Keratinocyte (primary cell): ENCODE measurements at regions not wholly inside any gene's neighbourhood (a gene's known extent, or its start where the extent isn't known, plus 50 kb on each side); places are given as distances from the start of the nearest gene placed in this dataset.

Source experiments
- DNase-seq: peaks from one replicate; pipeline ENCODE4 v3.0.0-alpha.2; 2011; ENCODE audit warnings: low read depth, missing footprints, low spot score
- FAIRE-seq: peaks from 2 replicates; lab custom pipeline; 2011; peaks lifted over from hg19 to GRCh38; lab: Jason Lieb, UNC
- H2AFZ ChIP-seq: 2 replicates; pipeline ENCODE4 v1.6.0; 2012; ENCODE audit warnings: low read length, control low read depth, inconsistent platforms; ENCODE audit not compliant: control insufficient read depth
- H3K27ac ChIP-seq: 2 replicates; pipeline ENCODE4 v1.5.1; 2011; ENCODE audit warnings: low read length; ENCODE audit not compliant: control insufficient read depth, insufficient read depth
- H3K27me3 ChIP-seq: 3 replicates; pipeline ENCODE4 v1.6.0; 2011; ENCODE audit warnings: low read length; ENCODE audit not compliant: control insufficient read depth, insufficient read depth; ENCODE audit errors: extremely low read depth
- H3K36me3 ChIP-seq, 2 experiments: 2 replicates in 1 of 2; 3 replicates in 1 of 2; pipeline ENCODE4 v1.5.1; 2011; ENCODE audit warnings: low read length in 2 of 2, mild to moderate bottlenecking in 1 of 2; ENCODE audit not compliant: control insufficient read depth in 2 of 2, insufficient read depth in 2 of 2; ENCODE audit errors: extremely low read depth in 1 of 2
- H3K4me1 ChIP-seq: 3 replicates; pipeline ENCODE4 v1.5.1; 2011; ENCODE audit warnings: low read length; ENCODE audit not compliant: control insufficient read depth, insufficient read depth; ENCODE audit errors: extremely low read depth
- H3K4me2 ChIP-seq: 3 replicates; pipeline ENCODE4 v1.6.0; 2011; ENCODE audit warnings: low read depth, low read length; ENCODE audit not compliant: control insufficient read depth, insufficient read depth; ENCODE audit errors: extremely low read depth
- H3K4me3 ChIP-seq, 3 experiments: fragments of 200-600 bp in 1 of 3; sonication (generic) in 1 of 3; 2 replicates in 2 of 3; 3 replicates in 1 of 3; pipeline ENCODE4 v1.5.1; 2011 to 2016; ENCODE audit warnings: low read length in 3 of 3, mild to moderate bottlenecking in 3 of 3, control low read depth in 2 of 3, inconsistent platforms in 1 of 3, low read depth in 1 of 3, mixed read lengths in 1 of 3, mixed run types in 1 of 3, moderate library complexity in 1 of 3; ENCODE audit not compliant: control insufficient read depth in 2 of 3, insufficient read depth in 2 of 3; ENCODE audit errors: extremely low read depth in 1 of 3
- H3K79me2 ChIP-seq: 2 replicates; pipeline ENCODE4 v1.6.0; 2012; ENCODE audit warnings: low read length; ENCODE audit not compliant: control insufficient read depth, insufficient read depth
- H3K9ac ChIP-seq: 3 replicates; pipeline ENCODE4 v1.6.0; 2011; ENCODE audit warnings: low read length; ENCODE audit not compliant: control insufficient read depth, insufficient read depth; ENCODE audit errors: extremely low read depth
- H3K9me1 ChIP-seq: 3 replicates; pipeline ENCODE4 v1.6.0; 2011; ENCODE audit warnings: low read length; ENCODE audit not compliant: control insufficient read depth, insufficient read depth; ENCODE audit errors: extremely low read depth
- H3K9me3 ChIP-seq: 2 replicates; pipeline ENCODE4 v1.5.1; 2012; ENCODE audit warnings: low read depth, low read length; ENCODE audit not compliant: control insufficient read depth
- H4K20me1 ChIP-seq: 3 replicates; pipeline ENCODE4 v1.6.0; 2011; ENCODE audit warnings: low read length; ENCODE audit not compliant: control insufficient read depth, insufficient read depth; ENCODE audit errors: extremely low read depth
- EZH2 ChIP-seq: IDR thresholded peaks from one replicate; pipeline ENCODE4 v1.6.1; 2012; ENCODE audit warnings: inconsistent platforms, mild to moderate bottlenecking, low read length, moderate library complexity
- dilution Hi-C: fragments of 300-500 bp; cut with MboI; formaldehyde crosslinking; loops from one replicate; pipeline ENCODE4 v1.7.0; 2020; ENCODE audit warnings: low sequenced_read_pairs; ENCODE audit not compliant: extremely low pct_ligation_motif_present
- TF ChIP-seq, protein P1 (sequence below), 3 experiments: IDR thresholded peaks in 1 of 3; conservative IDR thresholded peaks in 1 of 3; optimal IDR thresholded peaks in 1 of 3; 2 replicates in 2 of 3; 3 replicates in 1 of 3; pipeline versions ENCODE3 to v1.5.1; 2011; ENCODE audit warnings: low read length in 3 of 3, mild to moderate bottlenecking in 3 of 3, moderate library complexity in 2 of 3, control low read depth in 1 of 3, inconsistent platforms in 1 of 3; ENCODE audit not compliant: insufficient read depth in 2 of 3; ENCODE audit errors: extremely low read depth in 1 of 3

DNA sequence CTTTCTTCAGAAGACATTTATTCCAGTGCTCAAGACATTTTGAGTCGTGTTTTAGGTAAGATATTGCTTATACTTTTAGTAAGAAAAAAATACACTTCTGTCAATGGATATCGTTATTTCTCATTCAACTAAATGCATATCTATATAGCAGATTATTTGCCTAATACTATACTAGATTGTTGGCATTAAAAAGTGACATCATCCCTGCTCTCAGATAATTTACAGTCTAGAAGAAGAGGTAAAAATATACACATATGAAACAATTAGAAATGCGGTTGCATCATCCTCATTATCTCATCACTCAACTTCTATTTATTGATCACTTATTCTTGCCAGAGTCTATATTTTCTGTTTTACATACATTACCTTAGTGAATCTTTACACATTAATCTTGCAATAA lies 367.7 kb downstream of the ADGRL2 start:
- H4K20me1 ChIP-seq, result no peaks in the 10 kb centered on the region
- FAIRE-seq (no peak), DNase-seq (no peak)
- dilution Hi-C loops, result no loop called here
- H3K4me3 ChIP-seq, result no peak overlapping the region
- no peaks in the 10 kb centered on the region for H3K79me2 ChIP-seq
- no peaks in the 10 kb centered on the region for H3K9me3 ChIP-seq
- H3K4me2 ChIP-seq, result no peak overlapping the region
- no peaks in the 10 kb centered on the region for H3K9me1 ChIP-seq
- H3K9ac ChIP-seq, result no peak overlapping the region
- TF ChIP-seq, protein P1, sequence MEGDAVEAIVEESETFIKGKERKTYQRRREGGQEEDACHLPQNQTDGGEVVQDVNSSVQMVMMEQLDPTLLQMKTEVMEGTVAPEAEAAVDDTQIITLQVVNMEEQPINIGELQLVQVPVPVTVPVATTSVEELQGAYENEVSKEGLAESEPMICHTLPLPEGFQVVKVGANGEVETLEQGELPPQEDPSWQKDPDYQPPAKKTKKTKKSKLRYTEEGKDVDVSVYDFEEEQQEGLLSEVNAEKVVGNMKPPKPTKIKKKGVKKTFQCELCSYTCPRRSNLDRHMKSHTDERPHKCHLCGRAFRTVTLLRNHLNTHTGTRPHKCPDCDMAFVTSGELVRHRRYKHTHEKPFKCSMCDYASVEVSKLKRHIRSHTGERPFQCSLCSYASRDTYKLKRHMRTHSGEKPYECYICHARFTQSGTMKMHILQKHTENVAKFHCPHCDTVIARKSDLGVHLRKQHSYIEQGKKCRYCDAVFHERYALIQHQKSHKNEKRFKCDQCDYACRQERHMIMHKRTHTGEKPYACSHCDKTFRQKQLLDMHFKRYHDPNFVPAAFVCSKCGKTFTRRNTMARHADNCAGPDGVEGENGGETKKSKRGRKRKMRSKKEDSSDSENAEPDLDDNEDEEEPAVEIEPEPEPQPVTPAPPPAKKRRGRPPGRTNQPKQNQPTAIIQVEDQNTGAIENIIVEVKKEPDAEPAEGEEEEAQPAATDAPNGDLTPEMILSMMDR (optimal IDR thresholded peaks at IDR 0.05 in 1 of 3, IDR thresholded peaks at IDR 0.05 in 1 of 3, conservative IDR thresholded peaks at IDR 0.05 in 1 of 3; ENCODE audit: extremely low read depth in 1 of 3, insufficient read depth in 2 of 3, low read length in 3 of 3), result no peak
- TF ChIP-seq EZH2, result no peak
- H3K27ac ChIP-seq, result no peak overlapping the region
- no peaks in the 10 kb centered on the region for H3K27me3 ChIP-seq
- no peaks in the 10 kb centered on the region for H3K4me1 ChIP-seq
- H3K36me3 ChIP-seq, result no peaks in the 10 kb centered on the region
- no peak overlapping the region for H2AFZ ChIP-seq

DNA sequence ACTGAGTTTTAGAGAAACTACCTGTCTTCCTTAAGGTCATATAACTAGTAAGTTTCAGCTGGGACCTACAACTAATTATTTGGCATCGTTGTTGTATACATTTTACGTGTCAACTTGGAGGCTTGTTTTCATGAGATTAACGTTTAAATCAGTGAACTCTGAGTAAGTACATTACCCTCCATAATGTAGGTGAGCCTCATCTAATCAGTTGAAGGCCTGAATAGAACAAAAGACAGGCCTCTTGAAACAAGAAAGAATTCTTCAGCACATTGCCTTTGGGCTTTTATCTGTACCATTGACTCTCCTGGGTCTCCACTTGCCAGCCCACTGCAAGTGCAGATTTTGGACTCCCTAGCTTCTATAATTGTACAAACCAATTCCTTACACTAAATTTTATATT lies 364.6 kb downstream of the ADGRL2 start:
- Histone ChIP-seq H3K79me2 (no peaks in the 10 kb centered on the region), H3K9ac (no peak overlapping the region), H3K9me1 (no peaks in the 10 kb centered on the region), H3K9me3 (no peaks in the 10 kb centered on the region), H3K36me3 (no peaks in the 10 kb centered on the region), H3K4me3 (no peak overlapping the region), H2AFZ (no peak overlapping the region), H3K27ac (no peak overlapping the region), H3K27me3 (no peaks in the 10 kb centered on the region), H3K4me2 (no peak overlapping the region), H3K4me1 (peaks cover 11% of the 10 kb centered on the region), H4K20me1 (no peaks in the 10 kb centered on the region)
- FAIRE-seq, result no peak
- TF ChIP-seq EZH2, result no peak
- TF ChIP-seq, protein P1 (optimal IDR thresholded peaks at IDR 0.05 in 1 of 3, IDR thresholded peaks at IDR 0.05 in 1 of 3, conservative IDR thresholded peaks at IDR 0.05 in 1 of 3; ENCODE audit: extremely low read depth in 1 of 3, insufficient read depth in 2 of 3, low read length in 3 of 3), result no peak
- no peak for DNase-seq
- dilution Hi-C loops, result no loop called here
